GM13976 (cell line): ENCODE measurements at regions not wholly inside any gene's neighbourhood (a gene's known extent, or its start where the extent isn't known, plus 50 kb on each side); places are given as distances from the start of the nearest gene placed in this dataset.

Experiments used
- DNase-seq: peaks from one replicate; pipeline ENCODE4 v3.0.0; 2012; ENCODE audit warnings: low spot score
- CTCF ChIP-seq: IDR thresholded peaks from 2 replicates; pipeline ENCODE4 v1.5.1; 2012; ENCODE audit warnings: borderline replicate concordance, mild to moderate bottlenecking; ENCODE audit not compliant: insufficient read depth; ENCODE audit errors: extremely low read depth, missing control alignments, control extremely low read depth
- in situ Hi-C: fragments of 300-500 bp; cut with MboI; formaldehyde crosslinking; loops from one replicate; pipeline ENCODE4 v1.12.0; 2022; ENCODE audit warnings: low sequenced_read_pairs, mixed read lengths, inconsistent platforms; ENCODE audit not compliant: unreplicated experiment

GRCh38 chr17:56659622-56660021 is 66.1 kb downstream of the NOG start:
- TF ChIP-seq CTCF = no peak
- no peak for DNase-seq
- in situ Hi-C loops = no loop called here

- DNase-seq = no peak
- no peak for TF ChIP-seq CTCF
- in situ Hi-C loops = no loop called here
Measured at GRCh38 chr17:56661906-56662305, 68.4 kb downstream of the NOG start.

GRCh38 chr17:56665864-56666263 is 72.4 kb downstream of the NOG start:
- TF ChIP-seq CTCF = no peak

GRCh38 chr17:56667925-56668458 is 74.5 kb downstream of the NOG start:
- DNase-seq = no peak
- in situ Hi-C loops = no loop called here
- no peak for TF ChIP-seq CTCF

More at GRCh38 chr17:56665864-56666263, 72.4 kb downstream of the NOG start:
- in situ Hi-C loops = no loop called here
- no peak for DNase-seq

- DNase-seq = no peak
- in situ Hi-C loops = no loop called here
- no peak for TF ChIP-seq CTCF
Measured at GRCh38 chr17:56672195-56672594, 78.7 kb downstream of the NOG start.

- DNase-seq = no peak
- TF ChIP-seq CTCF = no peak
- in situ Hi-C loops = no loop called here
Measured at GRCh38 chr17:56674401-56674925, 81.0 kb downstream of the NOG start.
